Kidney epithelial cell (primary cell): ENCODE measurements at regions not wholly inside any gene's neighbourhood (a gene's known extent, or its start where the extent isn't known, plus 50 kb on each side); places are given as distances from the start of the nearest gene placed in this dataset.

Source experiments
- DNase-seq: peaks from one replicate; pipeline ENCODE4 v3.0.0-alpha.2; 2010; ENCODE audit warnings: low read depth
- H3K27me3 ChIP-seq: 2 replicates; pipeline ENCODE4 v1.6.0; 2011; ENCODE audit warnings: low read length; ENCODE audit not compliant: control insufficient read depth, insufficient read depth
- H3K36me3 ChIP-seq: 2 replicates; pipeline ENCODE4 v1.5.1; 2011; ENCODE audit warnings: low read length; ENCODE audit not compliant: control insufficient read depth, insufficient read depth
- H3K4me3 ChIP-seq: 2 replicates; pipeline ENCODE4 v1.5.1; 2011; ENCODE audit warnings: low read depth, mild to moderate bottlenecking, control low read depth, low read length
- TF ChIP-seq, protein P1 (sequence below): IDR thresholded peaks from 2 replicates; pipeline ENCODE4 v1.5.1; 2011; ENCODE audit warnings: mild to moderate bottlenecking, moderate library complexity, low read length, control low read depth, inconsistent platforms; ENCODE audit not compliant: insufficient read depth, poor library complexity, severe bottlenecking

DNA sequence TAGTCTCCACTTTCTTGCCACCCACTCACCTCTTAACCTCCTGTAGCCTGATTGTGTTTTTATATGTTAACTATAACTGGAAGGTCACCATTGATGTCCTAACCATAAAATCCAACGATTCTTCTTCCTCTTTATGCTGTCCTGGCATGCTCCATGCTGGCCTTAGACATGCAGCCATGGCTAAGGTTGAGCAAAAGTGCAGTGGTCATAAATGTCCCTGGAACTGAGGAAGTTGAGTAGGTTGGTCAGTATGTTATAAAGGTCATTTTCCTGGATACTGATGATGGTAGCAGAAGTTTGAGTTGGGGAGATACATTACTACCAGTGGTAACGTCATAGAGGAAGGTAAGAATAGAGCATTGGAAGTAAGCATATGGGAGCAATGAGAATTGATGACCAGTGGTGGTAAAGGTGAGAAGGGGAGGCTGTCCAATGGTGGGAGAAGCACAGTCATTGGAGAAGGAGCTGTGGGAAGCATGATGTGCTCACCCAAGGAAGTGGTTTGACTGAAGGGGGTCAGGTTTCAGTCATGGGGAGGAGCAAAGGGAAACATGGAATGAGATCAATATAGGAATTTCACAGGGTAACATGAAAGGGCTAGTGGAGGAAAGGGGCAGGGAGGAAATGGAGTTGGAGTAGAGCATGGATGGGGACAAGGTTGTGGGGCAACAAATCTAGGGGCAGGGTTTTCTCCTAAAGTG is 240.8 kb downstream of the DACT1 start:
- H3K27me3 ChIP-seq = no peaks in the 10 kb centered on the region

DNA sequence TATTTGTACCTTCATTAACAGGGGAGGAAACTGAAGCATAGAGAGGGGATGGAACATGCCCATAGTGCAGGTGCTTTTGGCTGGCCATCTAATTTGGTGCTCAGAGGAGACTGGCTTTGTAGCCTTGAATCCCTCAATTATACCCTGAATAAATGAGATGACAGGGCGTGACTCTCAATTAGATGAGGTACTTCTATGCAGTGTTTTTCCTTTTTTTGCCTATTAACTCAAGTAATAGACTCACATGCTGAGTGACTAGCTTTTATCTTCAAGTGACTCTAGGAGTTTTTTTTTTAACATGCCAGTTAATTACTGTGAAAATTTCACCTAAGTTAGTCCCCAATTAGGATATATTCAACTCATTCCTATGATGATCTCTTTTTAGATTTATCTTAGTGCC is 243.7 kb downstream of the DACT1 start:
- Histone ChIP-seq H3K27me3 (no peaks in the 10 kb centered on the region), H3K36me3 (no peaks in the 10 kb centered on the region), H3K4me3 (no peak overlapping the region)
- TF ChIP-seq, protein P1, sequence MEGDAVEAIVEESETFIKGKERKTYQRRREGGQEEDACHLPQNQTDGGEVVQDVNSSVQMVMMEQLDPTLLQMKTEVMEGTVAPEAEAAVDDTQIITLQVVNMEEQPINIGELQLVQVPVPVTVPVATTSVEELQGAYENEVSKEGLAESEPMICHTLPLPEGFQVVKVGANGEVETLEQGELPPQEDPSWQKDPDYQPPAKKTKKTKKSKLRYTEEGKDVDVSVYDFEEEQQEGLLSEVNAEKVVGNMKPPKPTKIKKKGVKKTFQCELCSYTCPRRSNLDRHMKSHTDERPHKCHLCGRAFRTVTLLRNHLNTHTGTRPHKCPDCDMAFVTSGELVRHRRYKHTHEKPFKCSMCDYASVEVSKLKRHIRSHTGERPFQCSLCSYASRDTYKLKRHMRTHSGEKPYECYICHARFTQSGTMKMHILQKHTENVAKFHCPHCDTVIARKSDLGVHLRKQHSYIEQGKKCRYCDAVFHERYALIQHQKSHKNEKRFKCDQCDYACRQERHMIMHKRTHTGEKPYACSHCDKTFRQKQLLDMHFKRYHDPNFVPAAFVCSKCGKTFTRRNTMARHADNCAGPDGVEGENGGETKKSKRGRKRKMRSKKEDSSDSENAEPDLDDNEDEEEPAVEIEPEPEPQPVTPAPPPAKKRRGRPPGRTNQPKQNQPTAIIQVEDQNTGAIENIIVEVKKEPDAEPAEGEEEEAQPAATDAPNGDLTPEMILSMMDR = no peak
- DNase-seq = no peak

More for the DNA sequence above, 240.8 kb downstream of the DACT1 start:
- no peak overlapping the region for H3K4me3 ChIP-seq
- H3K36me3 ChIP-seq = no peaks in the 10 kb centered on the region
- no peak for DNase-seq
- TF ChIP-seq, protein P1 = no peak

DNA sequence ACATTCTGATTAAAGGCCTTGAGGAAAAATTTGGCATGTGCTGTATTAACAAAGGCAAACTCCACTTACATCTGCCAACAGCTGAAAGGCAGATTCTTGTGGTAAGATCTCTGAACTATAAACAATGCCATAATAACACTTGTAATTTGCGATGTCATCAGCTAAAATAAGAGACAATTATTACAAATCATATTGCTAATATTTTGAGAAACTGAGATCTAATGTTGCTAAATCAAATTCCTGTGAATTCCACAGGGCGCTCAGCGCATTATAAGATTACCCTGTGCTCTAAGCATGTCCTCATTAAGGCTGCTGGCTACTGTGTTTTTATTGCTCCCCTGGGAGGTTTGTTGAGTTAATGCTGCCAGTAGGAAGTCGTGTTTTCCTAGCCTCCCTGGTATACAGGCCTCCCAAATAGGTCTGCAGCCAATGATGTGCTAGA is 244.8 kb downstream of the DACT1 start:
- TF ChIP-seq, protein P1 = no peak
- DNase-seq = no peak
- Histone ChIP-seq H3K27me3 (no peaks in the 10 kb centered on the region), H3K36me3 (no peaks in the 10 kb centered on the region), H3K4me3 (no peak overlapping the region)

DNA sequence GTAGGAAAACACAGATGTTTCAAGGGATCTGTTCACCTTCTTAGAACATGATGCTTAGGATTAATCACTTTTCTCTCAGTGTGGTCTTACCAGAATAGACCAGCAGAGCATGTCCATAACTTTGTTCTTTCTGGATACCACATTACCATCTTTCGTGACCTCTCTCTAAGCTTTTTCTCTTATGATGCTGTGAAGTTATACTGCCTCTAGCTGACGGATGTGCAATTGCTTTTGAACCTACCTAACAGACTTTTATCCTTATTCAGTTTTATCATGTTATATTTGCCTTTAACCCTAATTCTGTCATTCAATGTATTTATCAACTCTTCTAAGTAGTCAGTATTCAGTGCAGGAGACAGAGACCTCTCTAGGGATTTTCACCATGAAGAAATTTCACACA is 246.7 kb downstream of the DACT1 start:
- TF ChIP-seq, protein P1 = no peak
- H3K4me3 ChIP-seq = no peak overlapping the region
- H3K27me3 ChIP-seq = no peaks in the 10 kb centered on the region
- no peaks in the 10 kb centered on the region for H3K36me3 ChIP-seq
- DNase-seq = no peak

DNA sequence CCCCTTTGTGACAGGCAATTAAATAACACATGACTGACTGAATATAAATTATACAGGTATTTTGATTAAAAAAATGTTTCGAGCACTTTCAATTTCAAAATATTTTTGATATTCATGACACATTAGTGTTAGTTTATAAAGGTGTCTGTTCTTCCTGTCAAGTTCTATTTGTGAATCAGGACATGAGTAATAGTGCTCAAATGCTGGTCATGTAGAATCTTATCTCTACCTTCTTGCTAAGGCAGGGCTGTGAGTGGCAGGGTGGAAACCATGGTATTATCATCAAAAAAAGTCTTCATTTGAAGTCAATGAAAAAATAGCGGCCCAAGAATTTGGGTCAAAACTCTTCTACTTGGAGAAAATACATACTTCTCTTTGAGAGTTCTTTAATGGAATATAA is 250.2 kb downstream of the DACT1 start:
- no peak for DNase-seq
- H3K36me3 ChIP-seq = no peaks in the 10 kb centered on the region
- TF ChIP-seq, protein P1 = no peak
- no peaks in the 10 kb centered on the region for H3K27me3 ChIP-seq
- H3K4me3 ChIP-seq = no peak overlapping the region
